Testis (tissue), 2 donors: ENCODE measurements at regions not wholly inside any gene's neighbourhood (a gene's known extent, or its start where the extent isn't known, plus 50 kb on each side); places are given as distances from the start of the nearest gene placed in this dataset.

Experiments used
- POLR2A ChIP-seq: fragments of 450-650 bp; IDR thresholded peaks from one replicate; pipeline ENCODE4 v1.6.1; 2017; ENCODE audit warnings: antibody characterized with exemption, mild to moderate bottlenecking, moderate library complexity
- TF ChIP-seq, protein P1 (sequence below), 3 experiments: fragments of 450-650 bp in 2 of 3; fragments of 200-600 bp in 1 of 3; sonication (generic) in 1 of 3; IDR thresholded peaks; one replicate each; pipeline ENCODE4 v1.5.1; 2016 to 2019; ENCODE audit warnings: antibody characterized with exemption in 3 of 3, mild to moderate bottlenecking in 2 of 3, moderate library complexity in 1 of 3

DNA sequence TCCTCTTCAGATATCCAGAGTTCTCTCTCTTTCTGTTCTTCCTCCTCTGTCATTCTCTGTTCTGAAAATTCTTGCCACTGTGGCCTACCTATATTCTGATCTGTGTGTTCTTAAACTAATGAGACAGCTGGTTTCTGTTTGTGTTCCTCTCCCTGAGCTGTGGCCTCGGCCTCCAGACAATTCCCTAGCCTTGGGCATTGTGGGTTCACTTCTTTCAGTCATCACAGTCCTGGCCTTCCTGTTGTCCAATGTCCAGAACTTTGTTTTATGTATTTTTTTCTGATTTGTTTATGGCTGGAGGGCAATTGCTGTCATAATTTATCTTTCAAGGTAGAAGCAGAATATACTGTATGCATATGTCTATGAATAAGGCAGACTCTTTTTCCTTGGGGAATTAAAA is 173.2 kb upstream of the MTPN start:
- TF ChIP-seq, protein P1, sequence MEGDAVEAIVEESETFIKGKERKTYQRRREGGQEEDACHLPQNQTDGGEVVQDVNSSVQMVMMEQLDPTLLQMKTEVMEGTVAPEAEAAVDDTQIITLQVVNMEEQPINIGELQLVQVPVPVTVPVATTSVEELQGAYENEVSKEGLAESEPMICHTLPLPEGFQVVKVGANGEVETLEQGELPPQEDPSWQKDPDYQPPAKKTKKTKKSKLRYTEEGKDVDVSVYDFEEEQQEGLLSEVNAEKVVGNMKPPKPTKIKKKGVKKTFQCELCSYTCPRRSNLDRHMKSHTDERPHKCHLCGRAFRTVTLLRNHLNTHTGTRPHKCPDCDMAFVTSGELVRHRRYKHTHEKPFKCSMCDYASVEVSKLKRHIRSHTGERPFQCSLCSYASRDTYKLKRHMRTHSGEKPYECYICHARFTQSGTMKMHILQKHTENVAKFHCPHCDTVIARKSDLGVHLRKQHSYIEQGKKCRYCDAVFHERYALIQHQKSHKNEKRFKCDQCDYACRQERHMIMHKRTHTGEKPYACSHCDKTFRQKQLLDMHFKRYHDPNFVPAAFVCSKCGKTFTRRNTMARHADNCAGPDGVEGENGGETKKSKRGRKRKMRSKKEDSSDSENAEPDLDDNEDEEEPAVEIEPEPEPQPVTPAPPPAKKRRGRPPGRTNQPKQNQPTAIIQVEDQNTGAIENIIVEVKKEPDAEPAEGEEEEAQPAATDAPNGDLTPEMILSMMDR (IDR thresholded peaks at IDR 0.05): no peak
- TF ChIP-seq POLR2A: no peak
